Ascending aorta (tissue), 2 donors: ENCODE measurements at regions not wholly inside any gene's neighbourhood (a gene's known extent, or its start where the extent isn't known, plus 50 kb on each side); places are given as distances from the start of the nearest gene placed in this dataset.

ENCODE experiments used
- DNase-seq, 2 donors: peaks; one replicate each; pipeline ENCODE4 v3.0.0-alpha.2; 2019; ENCODE audit warnings: low spot score in 2 of 2
- H3K27ac ChIP-seq, 2 donors: fragments of 200-600 bp; sonication (generic); one replicate each; pipeline ENCODE4 v1.5.1; 2016 to 2017; ENCODE audit warnings: mild to moderate bottlenecking in 1 of 2
- H3K27me3 ChIP-seq: fragments of 200-600 bp; sonication (generic); one replicate; pipeline ENCODE4 v1.5.1; 2017
- H3K36me3 ChIP-seq, 2 donors: fragments of 200-600 bp; sonication (generic); one replicate each; pipeline ENCODE4 v1.5.1; 2016
- H3K4me1 ChIP-seq, 2 donors: fragments of 200-600 bp; sonication (generic); one replicate each; pipeline ENCODE4 v1.5.1; 2016 to 2017; ENCODE audit warnings: mild to moderate bottlenecking in 1 of 2
- H3K4me3 ChIP-seq, 2 donors: fragments of 200-600 bp; sonication (generic); one replicate each; pipeline ENCODE4 v1.5.1; 2016 to 2017; ENCODE audit warnings: mild to moderate bottlenecking in 1 of 2
- H3K9me3 ChIP-seq, 2 donors: fragments of 200-600 bp; sonication (generic); one replicate each; pipeline ENCODE4 v1.5.1; 2016
- CTCF ChIP-seq, 3 experiments: fragments of 200-600 bp in 2 of 3; fragments of 450-650 bp in 1 of 3; sonication (generic) in 2 of 3; IDR thresholded peaks; one replicate each; pipeline ENCODE4 v1.5.1; 2016 to 2019; ENCODE audit warnings: antibody characterized with exemption in 3 of 3, mild to moderate bottlenecking in 1 of 3, moderate library complexity in 1 of 3
- intact Hi-C: fragments of 100-400 bp; cut with DNase I; formaldehyde crosslinking; loops from one replicate; pipeline ENCODE4 v1.15.1; 2023

GRCh38 chr16:86062271-86062965 is 163.5 kb downstream of the IRF8 start:
- intact Hi-C loops: no loop called here

GRCh38 chr16:86063760-86064405 is 164.9 kb downstream of the IRF8 start:
- no peak overlapping the region for H3K4me3 ChIP-seq
- intact Hi-C loops: no loop called here
- DNase-seq: no peak
- no peak overlapping the region for H3K27ac ChIP-seq
- TF ChIP-seq CTCF (IDR thresholded peaks at IDR 0.05): no peak
- H3K36me3 ChIP-seq: no peaks in the 10 kb centered on the region
- H3K4me1 ChIP-seq: no peaks in the 10 kb centered on the region
- H3K9me3 ChIP-seq: no peaks in the 10 kb centered on the region
- no peaks in the 10 kb centered on the region for H3K27me3 ChIP-seq

More at GRCh38 chr16:86062271-86062965, 163.5 kb downstream of the IRF8 start:
- H3K9me3 ChIP-seq: no peaks in the 10 kb centered on the region
- DNase-seq: no peak
- no peaks in the 10 kb centered on the region for H3K36me3 ChIP-seq
- no peaks in the 10 kb centered on the region for H3K27me3 ChIP-seq
- no peak for TF ChIP-seq CTCF (IDR thresholded peaks at IDR 0.05)
- no peaks in the 10 kb centered on the region for H3K4me1 ChIP-seq
- H3K27ac ChIP-seq: no peak overlapping the region
- H3K4me3 ChIP-seq: no peak overlapping the region

- Histone ChIP-seq H3K36me3 (no peaks in the 10 kb centered on the region), H3K27me3 (no peaks in the 10 kb centered on the region), H3K9me3 (no peaks in the 10 kb centered on the region), H3K27ac (no peak overlapping the region), H3K4me3 (no peak overlapping the region), H3K4me1 (no peaks in the 10 kb centered on the region)
- no peak for DNase-seq
- intact Hi-C loops: no loop called here
- TF ChIP-seq CTCF (IDR thresholded peaks at IDR 0.05): no peak
These were observed 165.7 kb downstream of the IRF8 start for GRCh38 chr16:86064431-86065250.

GRCh38 chr16:86065711-86066110 is 166.7 kb downstream of the IRF8 start:
- Histone ChIP-seq H3K27ac (no peak overlapping the region), H3K9me3 (no peaks in the 10 kb centered on the region), H3K27me3 (no peaks in the 10 kb centered on the region), H3K4me3 (no peak overlapping the region), H3K36me3 (no peaks in the 10 kb centered on the region), H3K4me1 (no peaks in the 10 kb centered on the region)
- TF ChIP-seq CTCF (IDR thresholded peaks at IDR 0.05): no peak
- no peak for DNase-seq
- intact Hi-C loops: no loop called here

GRCh38 chr16:86066811-86067210 is 167.8 kb downstream of the IRF8 start:
- H3K36me3 ChIP-seq: no peaks in the 10 kb centered on the region
- intact Hi-C loops: no loop called here
- no peaks in the 10 kb centered on the region for H3K27me3 ChIP-seq
- no peaks in the 10 kb centered on the region for H3K4me1 ChIP-seq
- no peak for TF ChIP-seq CTCF (IDR thresholded peaks at IDR 0.05)
- no peak for DNase-seq
- H3K27ac ChIP-seq: no peak overlapping the region
- H3K4me3 ChIP-seq: no peak overlapping the region
- H3K9me3 ChIP-seq: no peaks in the 10 kb centered on the region
